ENCODE measurements at regions not wholly inside any gene's neighbourhood (a gene's known extent, or its start where the extent isn't known, plus 50 kb on each side); places are given as distances from the start of the nearest gene placed in this dataset.

GRCh38 chr6:27133281-27134227, 113.9 kb upstream of the PRSS16 start:
- DNase-seq = peak in 2 of 5 donors; percentile 28 to 47
- WGBS, 3 donors = 8 to 12% (median 11%) methylated on average over 41 to 43 of the region's 43 CpGs
- no peak for TF ChIP-seq EP300 (IDR thresholded peaks at IDR 0.05)
- TF ChIP-seq CTCF (IDR thresholded peaks at IDR 0.05) = no peak
- TF ChIP-seq POLR2A (IDR thresholded peaks at IDR 0.05) = no peak
- H3K27me3 ChIP-seq = no peaks in the 10 kb centered on the region
- H3K4me3 ChIP-seq = peak overlapping the region; percentile 56
- H3K27ac ChIP-seq = peak overlapping the region; percentile 15 to 43
- intact Hi-C loops (cut with DNase I) = loop anchor here in 2 of 4 donors (10.0 kb wide), 1 partner anchor 1109 kb away; a partner anchor contains a TSS
- H3K4me1 ChIP-seq (ENCODE audit: insufficient read depth) = no peaks in the 10 kb centered on the region
- H3K9me3 ChIP-seq = no peaks in the 10 kb centered on the region
- H3K36me3 ChIP-seq = no peaks in the 10 kb centered on the region

GRCh38 chr6:27135087-27135657, 112.3 kb upstream of the PRSS16 start:
- H3K36me3 ChIP-seq = no peaks in the 10 kb centered on the region
- intact Hi-C loops (cut with DNase I) = loop anchor here in 2 of 4 donors (10.0 kb wide), 1 partner anchor 1110 kb away; a partner anchor contains a TSS
- WGBS, 3 donors = 90 to 93% (median 91%) methylated on average over 3 of the region's 3 CpGs
- peaks cover 6% of the 10 kb centered on the region for H3K4me1 ChIP-seq (ENCODE audit: insufficient read depth)
- no peak overlapping the region for H3K27ac ChIP-seq
- TF ChIP-seq EP300 (IDR thresholded peaks at IDR 0.05) = no peak
- no peak for TF ChIP-seq POLR2A (IDR thresholded peaks at IDR 0.05)
- no peak for TF ChIP-seq CTCF (IDR thresholded peaks at IDR 0.05)
- H3K27me3 ChIP-seq = no peaks in the 10 kb centered on the region
- no peaks in the 10 kb centered on the region for H3K9me3 ChIP-seq
- no peak overlapping the region for H3K4me3 ChIP-seq
- DNase-seq = no peak

GRCh38 chr6:27136077-27136644, 111.3 kb upstream of the PRSS16 start:
- Histone ChIP-seq H3K27ac (no peak overlapping the region), H3K9me3 (no peaks in the 10 kb centered on the region), H3K36me3 (no peaks in the 10 kb centered on the region), H3K4me1 (ENCODE audit: insufficient read depth) (peaks cover 6% of the 10 kb centered on the region), H3K4me3 (no peak overlapping the region), H3K27me3 (no peaks in the 10 kb centered on the region)
- intact Hi-C loops (cut with DNase I) = loop anchor here in 2 of 4 donors (10.0 kb wide), 1 partner anchor 1111 kb away; a partner anchor contains a TSS
- DNase-seq = no peak
- 90 to 94% (median 91%) methylated on average over 6 of the region's 6 CpGs for WGBS, 3 donors
- TF ChIP-seq CTCF (IDR thresholded peaks at IDR 0.05) (no peak), POLR2A (IDR thresholded peaks at IDR 0.05) (no peak)

- H3K27ac ChIP-seq = no peak overlapping the region
- WGBS, 3 donors = 92 to 93% (median 92%) methylated on average over 5 of the region's 5 CpGs
- DNase-seq = no peak
- H3K27me3 ChIP-seq = no peaks in the 10 kb centered on the region
- intact Hi-C loops (cut with DNase I) = loop anchor here in 2 of 4 donors (10.0 kb wide), 1 partner anchor 1112 kb away; a partner anchor contains a TSS
- H3K9me3 ChIP-seq = no peaks in the 10 kb centered on the region
- no peak for TF ChIP-seq EP300 (IDR thresholded peaks at IDR 0.05)
- no peak for TF ChIP-seq POLR2A (IDR thresholded peaks at IDR 0.05)
- no peak for TF ChIP-seq CTCF (IDR thresholded peaks at IDR 0.05)
- H3K36me3 ChIP-seq = no peaks in the 10 kb centered on the region
- H3K4me1 ChIP-seq (ENCODE audit: insufficient read depth) = peaks cover 6% of the 10 kb centered on the region
- no peak overlapping the region for H3K4me3 ChIP-seq
Observed at GRCh38 chr6:27136978-27137814, 110.3 kb upstream of the PRSS16 start.

All from ovary (tissue), 7 donors.